ENCODE measurements at regions not wholly inside any gene's neighbourhood (a gene's known extent, or its start where the extent isn't known, plus 50 kb on each side); places are given as distances from the start of the nearest gene placed in this dataset.

DNA sequence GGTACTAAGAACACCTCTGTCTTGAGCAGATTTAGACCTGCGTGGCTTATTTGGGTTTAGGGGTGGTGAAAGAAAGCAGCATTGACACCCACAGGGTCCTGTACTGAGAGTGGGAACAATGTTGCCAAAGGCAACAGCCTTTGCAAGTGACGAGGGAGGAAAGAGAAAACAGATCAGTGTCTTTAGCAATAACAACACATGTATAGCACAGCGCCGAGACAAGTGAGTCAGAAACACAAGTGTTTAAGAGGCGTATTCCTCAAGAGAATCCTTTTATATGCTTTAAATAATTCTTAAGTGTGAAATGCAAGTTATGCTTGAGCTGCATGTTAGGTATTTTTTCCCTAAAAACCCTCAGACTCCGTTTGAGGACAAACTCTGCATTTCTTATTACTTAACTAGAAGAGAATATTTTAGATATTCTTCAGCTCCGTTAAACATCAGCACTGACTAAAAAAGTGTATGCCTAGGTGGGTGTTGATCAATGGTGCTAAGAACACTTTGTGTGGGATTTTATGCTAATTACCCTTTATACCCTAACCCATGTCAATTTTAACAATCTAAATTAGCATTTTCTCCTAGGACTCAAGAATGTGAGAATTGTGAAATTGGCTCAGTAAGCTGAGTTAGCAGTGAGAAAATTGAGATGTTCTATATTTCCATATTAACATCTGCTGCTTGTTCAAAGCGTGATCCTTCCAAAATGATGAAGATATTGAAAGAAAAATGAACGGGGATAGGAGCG is 1095.4 kb upstream of the CELF2 start (continued):
- TF ChIP-seq ATF2 (IDR thresholded peaks at IDR 0.05; ENCODE audit: low read length) (no peak), TCF7 (IDR thresholded peaks at IDR 0.05; ENCODE audit: borderline replicate concordance) (no peak), NR2C2 (IDR thresholded peaks at IDR 0.05; ENCODE audit: borderline replicate concordance, control insufficient read depth, insufficient read length, low read depth) (no peak), STAT1 (conservative IDR thresholded peaks at IDR 0.05) (no peak)

GRCh38 chr10:9926003-9926402 is 1091.7 kb upstream of the CELF2 start:
- no peak overlapping the region for H2AFZ ChIP-seq (ENCODE audit: control insufficient read depth, low read depth, low read length)
- ChIA-PET RAD21 (ENCODE audit: unreplicated experiment) (no interaction called here), POLR2A (no interaction called here), SMC1A (ENCODE audit: uncharacterized antibody, unreplicated experiment) (no interaction called here), CTCF (no interaction called here)
- no peaks in the 10 kb centered on the region for H3K79me2 ChIP-seq (ENCODE audit: control insufficient read depth, insufficient read depth, low read length)
- H3K4me2 ChIP-seq (ENCODE audit: control insufficient read depth, insufficient read depth), result no peak overlapping the region
- no peak for FAIRE-seq
- intact Hi-C loops (cut with micrococcal nuclease; ENCODE audit: unreplicated experiment) (no loop called here), in situ Hi-C loops (cut with MboI) (no loop called here)
- H3K9ac ChIP-seq (ENCODE audit: control insufficient read depth, insufficient read depth, low read length), result no peak overlapping the region
- H3K4me1 ChIP-seq (ENCODE audit: control insufficient read depth, insufficient read depth, low read length), result no peaks in the 10 kb centered on the region
- H3K27me3 ChIP-seq (replicated peaks in 1 of 2; ENCODE audit: control insufficient read depth in 2 of 2, insufficient read depth in 2 of 2, low read length in 1 of 2), result no peaks in the 10 kb centered on the region
- ATAC-seq, result no peak
- no peak overlapping the region for H3K27ac ChIP-seq (ENCODE audit: control insufficient read depth, insufficient read depth)
- H4K20me1 ChIP-seq (ENCODE audit: control insufficient read depth, insufficient read depth), result no peaks in the 10 kb centered on the region
- peak; percentile 84 for TF ChIP-seq ZNF24 (IDR thresholded peaks at IDR 0.05)
- TF ChIP-seq POU2F2 (IDR thresholded peaks at IDR 0.05; ENCODE audit: borderline replicate concordance, low read depth, low read length), result no peak
- no peak for TF ChIP-seq BRCA1 (IDR thresholded peaks at IDR 0.05; ENCODE audit: low read depth, low read length)
- no peak for TF ChIP-seq LARP7 (IDR thresholded peaks at IDR 0.05)
- no peak for TF ChIP-seq NFYB (IDR thresholded peaks at IDR 0.05; ENCODE audit: insufficient read depth, low read depth, low read length)
- no peak for TF ChIP-seq BCLAF1 (IDR thresholded peaks at IDR 0.05)
- TF ChIP-seq CHD2 (IDR thresholded peaks at IDR 0.05; ENCODE audit: borderline replicate concordance, low read depth, low read length), result no peak
- no peak overlapping the region for H3K4me3 ChIP-seq
- BruUV-seq (replicated peaks), result no TSS peak
- H3K36me3 ChIP-seq (ENCODE audit: control insufficient read depth in 2 of 2, insufficient read depth in 2 of 2, low read length in 1 of 2), result no peaks in the 10 kb centered on the region
- DNase-seq (ENCODE audit: low read depth, low spot score), result no peak
- 14% methylated on average over 3 of the region's 3 CpGs for WGBS (ENCODE audit: insufficient coverage, insufficient replicate concordance, low lambda C conversion rate, missing lambda C conversion rate)
- H3K9me3 ChIP-seq (replicated peaks; ENCODE audit: control insufficient read depth, insufficient read depth, low read length), result no peaks in the 10 kb centered on the region
